ENCODE measurements at regions not wholly inside any gene's neighbourhood (a gene's known extent, or its start where the extent isn't known, plus 50 kb on each side); places are given as distances from the start of the nearest gene placed in this dataset.

DNA sequence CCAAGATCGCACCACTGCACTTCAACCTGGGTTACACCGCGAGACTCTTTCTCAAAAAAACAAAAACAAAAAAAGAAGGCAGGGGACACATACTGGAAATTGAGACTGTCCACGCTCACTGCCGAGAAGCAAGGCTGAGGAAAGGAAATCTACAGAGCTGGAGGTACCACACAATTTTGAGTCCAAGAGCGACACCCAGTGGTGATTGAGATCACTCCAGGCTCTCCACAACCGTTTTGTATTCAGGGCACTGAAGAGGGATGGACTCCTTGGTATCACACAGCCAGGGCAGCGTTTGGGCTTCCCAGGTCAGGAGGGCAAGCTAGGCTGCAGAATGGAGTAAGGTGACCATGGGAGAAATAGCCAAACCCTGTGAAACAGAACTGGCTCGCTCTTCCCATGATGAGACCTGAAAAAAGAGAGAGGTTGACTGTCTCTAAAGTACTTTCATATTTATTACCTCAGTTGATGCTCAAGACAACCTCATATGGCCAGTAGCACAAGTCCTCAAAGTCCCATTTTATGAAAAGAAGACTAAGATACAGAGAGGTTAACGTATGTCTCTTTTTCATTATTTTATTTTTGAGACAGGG is 74.5 kb upstream of the YPEL5 start:
- TF ChIP-seq, protein P1, sequence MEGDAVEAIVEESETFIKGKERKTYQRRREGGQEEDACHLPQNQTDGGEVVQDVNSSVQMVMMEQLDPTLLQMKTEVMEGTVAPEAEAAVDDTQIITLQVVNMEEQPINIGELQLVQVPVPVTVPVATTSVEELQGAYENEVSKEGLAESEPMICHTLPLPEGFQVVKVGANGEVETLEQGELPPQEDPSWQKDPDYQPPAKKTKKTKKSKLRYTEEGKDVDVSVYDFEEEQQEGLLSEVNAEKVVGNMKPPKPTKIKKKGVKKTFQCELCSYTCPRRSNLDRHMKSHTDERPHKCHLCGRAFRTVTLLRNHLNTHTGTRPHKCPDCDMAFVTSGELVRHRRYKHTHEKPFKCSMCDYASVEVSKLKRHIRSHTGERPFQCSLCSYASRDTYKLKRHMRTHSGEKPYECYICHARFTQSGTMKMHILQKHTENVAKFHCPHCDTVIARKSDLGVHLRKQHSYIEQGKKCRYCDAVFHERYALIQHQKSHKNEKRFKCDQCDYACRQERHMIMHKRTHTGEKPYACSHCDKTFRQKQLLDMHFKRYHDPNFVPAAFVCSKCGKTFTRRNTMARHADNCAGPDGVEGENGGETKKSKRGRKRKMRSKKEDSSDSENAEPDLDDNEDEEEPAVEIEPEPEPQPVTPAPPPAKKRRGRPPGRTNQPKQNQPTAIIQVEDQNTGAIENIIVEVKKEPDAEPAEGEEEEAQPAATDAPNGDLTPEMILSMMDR (IDR thresholded peaks at IDR 0.05; ENCODE audit: low read depth, low read length, missing control alignments): peak; percentile 89
- H3K4me3 ChIP-seq (ENCODE audit: low read depth, low read length): no peak overlapping the region
- DNase-seq (ENCODE audit: low read depth): peak; percentile 31

DNA sequence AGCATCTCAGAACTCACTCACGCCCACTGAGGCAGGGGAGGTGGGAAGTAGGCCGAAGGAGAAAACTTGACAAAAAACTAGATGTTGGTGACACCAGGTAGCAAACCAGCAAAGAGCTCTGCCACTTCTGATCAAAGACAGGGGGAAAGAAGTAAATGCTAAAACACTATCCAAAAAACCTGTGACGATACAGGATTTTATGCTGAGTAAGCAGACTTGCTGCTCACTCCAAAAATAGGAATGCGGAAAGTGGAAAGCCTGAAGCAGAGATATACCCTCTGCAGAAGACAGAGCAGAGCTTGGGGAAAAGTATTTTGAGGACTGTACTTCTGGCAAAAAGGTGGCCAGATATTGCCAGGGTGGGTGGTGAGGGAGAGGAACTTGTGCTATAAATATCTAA is 73.3 kb upstream of the YPEL5 start:
- TF ChIP-seq, protein P1 (IDR thresholded peaks at IDR 0.05; ENCODE audit: low read depth, low read length, missing control alignments): no peak
- no peak overlapping the region for H3K4me3 ChIP-seq (ENCODE audit: low read depth, low read length)
- no peak for DNase-seq (ENCODE audit: low read depth)

DNA sequence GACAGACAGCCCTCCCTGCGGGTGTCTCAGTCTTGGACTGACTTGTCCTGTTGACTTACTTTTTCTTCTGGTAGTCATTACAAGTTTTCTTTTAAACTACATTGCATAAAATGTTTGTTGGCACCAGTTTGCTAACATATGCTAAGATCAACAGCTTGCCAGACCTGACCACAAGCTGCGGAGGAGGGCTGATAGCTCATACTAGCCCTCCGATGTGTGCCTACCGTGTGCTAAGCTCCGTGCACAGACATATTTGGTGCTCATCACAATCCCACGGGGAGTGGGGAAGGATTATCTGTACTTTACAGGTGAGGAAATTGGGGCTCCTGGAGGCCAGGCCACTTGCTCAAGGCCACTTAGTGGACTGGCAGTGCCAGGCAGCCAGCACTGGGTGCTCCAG is 72.8 kb upstream of the YPEL5 start:
- no peak overlapping the region for H3K4me3 ChIP-seq (ENCODE audit: low read depth, low read length)
- no peak for DNase-seq (ENCODE audit: low read depth)
- TF ChIP-seq, protein P1 (IDR thresholded peaks at IDR 0.05; ENCODE audit: low read depth, low read length, missing control alignments): no peak

DNA sequence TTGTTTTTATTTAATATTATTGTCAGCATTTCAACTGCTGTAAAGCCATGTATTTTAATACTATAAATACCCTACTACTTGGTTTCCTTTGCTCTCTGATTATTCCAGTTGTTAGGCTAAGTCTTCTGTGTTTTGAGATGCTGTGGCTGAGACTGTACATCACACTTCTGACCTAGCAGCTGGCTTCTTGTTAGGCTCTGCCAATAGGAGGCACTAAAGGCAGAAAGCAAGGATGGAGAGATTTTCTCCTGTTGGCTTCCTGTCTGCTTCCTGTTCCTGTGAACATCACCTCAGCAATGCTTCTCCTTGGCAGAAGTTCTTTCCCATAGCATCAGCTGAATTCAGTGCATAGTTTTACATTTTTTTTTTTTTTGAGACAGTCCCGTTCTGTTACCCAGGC is 68.3 kb upstream of the YPEL5 start:
- H3K4me3 ChIP-seq (ENCODE audit: low read depth, low read length): no peak overlapping the region
- TF ChIP-seq, protein P1 (IDR thresholded peaks at IDR 0.05; ENCODE audit: low read depth, low read length, missing control alignments): no peak
- no peak for DNase-seq (ENCODE audit: low read depth)

DNA sequence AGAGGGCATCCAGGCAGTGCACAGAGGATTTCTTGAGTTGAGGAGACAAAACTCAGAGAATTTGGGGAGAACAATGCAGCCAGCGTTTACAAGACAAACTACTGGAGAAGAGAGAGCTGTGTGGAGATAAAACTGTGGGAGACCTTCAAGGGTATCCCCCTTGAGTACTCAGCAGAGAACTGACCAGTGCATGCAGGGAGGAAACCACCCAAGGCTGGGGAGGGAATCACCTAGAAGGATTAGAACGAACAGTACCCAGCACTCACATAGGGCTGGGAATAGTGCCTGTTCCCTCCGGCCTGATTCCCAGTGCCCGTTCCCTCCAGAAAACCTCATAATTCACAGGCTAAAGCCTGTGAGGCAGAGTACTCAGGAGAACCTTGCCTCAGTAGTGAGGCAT is 61.9 kb upstream of the YPEL5 start:
- H3K4me3 ChIP-seq (ENCODE audit: low read depth, low read length): no peak overlapping the region
- TF ChIP-seq, protein P1 (IDR thresholded peaks at IDR 0.05; ENCODE audit: low read depth, low read length, missing control alignments): no peak
- DNase-seq (ENCODE audit: low read depth): no peak

DNA sequence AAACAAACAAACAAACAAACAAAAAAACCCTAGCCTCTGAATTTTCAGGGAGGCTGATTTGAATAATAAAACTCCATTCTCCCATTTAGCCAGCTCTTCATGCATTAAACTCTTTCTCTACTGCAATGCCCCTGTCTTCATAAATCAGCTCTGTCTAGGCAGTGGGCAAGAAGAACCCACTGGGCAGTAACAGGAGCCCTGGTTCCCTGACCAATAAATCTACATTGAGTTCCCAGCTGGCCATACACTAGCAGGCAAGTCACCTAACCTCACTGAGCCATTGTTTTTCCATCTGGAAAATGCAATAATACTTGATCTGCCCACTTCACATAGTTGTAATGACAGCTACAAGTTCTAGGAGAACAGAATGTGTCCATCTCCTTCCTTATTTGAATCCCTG is 57.6 kb upstream of the YPEL5 start:
- no peak for DNase-seq (ENCODE audit: low read depth)
- TF ChIP-seq, protein P1 (IDR thresholded peaks at IDR 0.05; ENCODE audit: low read depth, low read length, missing control alignments): no peak
- H3K4me3 ChIP-seq (ENCODE audit: low read depth, low read length): no peak overlapping the region

DNA sequence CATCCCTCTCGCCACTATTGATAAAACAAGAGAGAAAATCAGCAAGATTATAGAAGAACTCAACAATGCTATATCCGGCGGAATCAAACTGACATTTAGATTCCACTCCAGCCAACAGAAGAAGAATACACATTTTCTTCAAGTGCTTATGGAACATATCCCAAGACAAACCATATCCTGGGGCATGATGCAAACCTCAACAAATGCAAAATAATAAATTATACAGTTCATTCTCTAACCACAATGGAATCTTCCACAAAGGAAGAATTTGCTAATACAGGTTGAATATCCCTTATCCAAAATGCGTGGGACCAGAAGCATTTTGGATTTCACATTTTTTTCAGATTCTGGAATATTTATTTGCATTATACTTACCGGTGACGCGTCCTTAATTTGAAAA is 51.4 kb upstream of the YPEL5 start:
- H3K4me3 ChIP-seq (ENCODE audit: low read depth, low read length): no peak overlapping the region
- TF ChIP-seq, protein P1 (IDR thresholded peaks at IDR 0.05; ENCODE audit: low read depth, low read length, missing control alignments): no peak
- no peak for DNase-seq (ENCODE audit: low read depth)
